ENCODE measurements at regions not wholly inside any gene's neighbourhood (a gene's known extent, or its start where the extent isn't known, plus 50 kb on each side); places are given as distances from the start of the nearest gene placed in this dataset.
"Not testable (repeated sequence)": the region's sequence is repeated elsewhere in the genome, so short reads cannot be mapped to it uniquely, and the experiment has no call there.

GRCh38 chr5:42163083-42163482 is 238.0 kb downstream of the FBXO4 start:
- H3K9me3 ChIP-seq (replicated peaks in 1 of 3): no peaks in the 10 kb centered on the region
- no peak for DNase-seq
- intact Hi-C loops (cut with DNase I): no loop called here

GRCh38 chr5:42168091-42168670 is 243.1 kb downstream of the FBXO4 start:
- no peak for DNase-seq
- Histone ChIP-seq H3K4me3 (no peak overlapping the region), H3K27me3 (no peaks in the 10 kb centered on the region), H3K4me1 (replicated peaks in 1 of 2) (no peaks in the 10 kb centered on the region), H3K27ac (no peak overlapping the region), H3K9me3 (replicated peaks in 1 of 3) (no peaks in the 10 kb centered on the region), H3K36me3 (replicated peaks in 1 of 2) (no peaks in the 10 kb centered on the region)
- TF ChIP-seq CTCF (IDR thresholded peaks at IDR 0.05) (no peak), POLR2A (IDR thresholded peaks at IDR 0.05) (no peak)
- 22 to 50% (median 36%) methylated on average over 3 of the region's 3 CpGs for WGBS, 4 donors
- intact Hi-C loops (cut with DNase I): no loop called here

More at GRCh38 chr5:42163083-42163482, 238.0 kb downstream of the FBXO4 start:
- TF ChIP-seq POLR2A (IDR thresholded peaks at IDR 0.05): no peak
- TF ChIP-seq CTCF (IDR thresholded peaks at IDR 0.05): no peak
- 91 to 97% (median 93%) methylated on average over 1 of the region's 1 CpG for WGBS, 4 donors
- Histone ChIP-seq H3K27ac (no peak overlapping the region), H3K36me3 (replicated peaks in 1 of 2) (no peaks in the 10 kb centered on the region), H3K4me3 (no peak overlapping the region), H3K4me1 (replicated peaks in 1 of 2) (no peaks in the 10 kb centered on the region), H3K27me3 (no peaks in the 10 kb centered on the region)

- H3K4me1 ChIP-seq (replicated peaks in 1 of 2); H3K9me3 ChIP-seq (replicated peaks in 1 of 3); H3K36me3 ChIP-seq (replicated peaks in 1 of 2); H3K27me3 ChIP-seq; H3K27ac ChIP-seq; H3K4me3 ChIP-seq; intact Hi-C loops (cut with DNase I): not testable (repeated sequence)
- peak in 1 of 7 donors; percentile 15 for DNase-seq
- WGBS, 4 donors: 78 to 90% (median 81%) methylated on average over 3 of the region's 3 CpGs
Measured at GRCh38 chr5:42176118-42176517, 247.1 kb upstream of the GHR start.

- H3K9me3 ChIP-seq (replicated peaks in 1 of 3); H3K4me3 ChIP-seq; H3K27me3 ChIP-seq; H3K27ac ChIP-seq; DNase-seq; intact Hi-C loops (cut with DNase I); H3K36me3 ChIP-seq (replicated peaks in 1 of 2); H3K4me1 ChIP-seq (replicated peaks in 1 of 2): not testable (repeated sequence)
- 0 to 17% (median 0%) methylated on average over 1 of the region's 1 CpG for WGBS, 4 donors
Measured at GRCh38 chr5:42179843-42180242, 243.4 kb upstream of the GHR start.

GRCh38 chr5:42216904-42217303 is 206.3 kb upstream of the GHR start:
- Histone ChIP-seq H3K9me3 (replicated peaks in 1 of 3) (no peaks in the 10 kb centered on the region), H3K36me3 (replicated peaks in 1 of 2) (no peaks in the 10 kb centered on the region), H3K4me1 (replicated peaks in 1 of 2) (no peaks in the 10 kb centered on the region), H3K27ac (no peak overlapping the region), H3K27me3 (no peaks in the 10 kb centered on the region), H3K4me3 (no peak overlapping the region)
- no peak for DNase-seq
- TF ChIP-seq CTCF (IDR thresholded peaks at IDR 0.05) (no peak), POLR2A (IDR thresholded peaks at IDR 0.05) (no peak)
- 73 to 88% (median 83%) methylated on average over 2 to 4 of the region's 4 CpGs for WGBS, 4 donors
- intact Hi-C loops (cut with DNase I): no loop called here
